IPS DF 4.7 (cell line): ENCODE measurements at regions not wholly inside any gene's neighbourhood (a gene's known extent, or its start where the extent isn't known, plus 50 kb on each side); places are given as distances from the start of the nearest gene placed in this dataset.

Experiments
- DNase-seq: peaks from one replicate; pipeline ENCODE4 v3.0.0-alpha.2; 2013; ENCODE audit warnings: low spot score; ENCODE audit errors: extremely low read depth

DNA sequence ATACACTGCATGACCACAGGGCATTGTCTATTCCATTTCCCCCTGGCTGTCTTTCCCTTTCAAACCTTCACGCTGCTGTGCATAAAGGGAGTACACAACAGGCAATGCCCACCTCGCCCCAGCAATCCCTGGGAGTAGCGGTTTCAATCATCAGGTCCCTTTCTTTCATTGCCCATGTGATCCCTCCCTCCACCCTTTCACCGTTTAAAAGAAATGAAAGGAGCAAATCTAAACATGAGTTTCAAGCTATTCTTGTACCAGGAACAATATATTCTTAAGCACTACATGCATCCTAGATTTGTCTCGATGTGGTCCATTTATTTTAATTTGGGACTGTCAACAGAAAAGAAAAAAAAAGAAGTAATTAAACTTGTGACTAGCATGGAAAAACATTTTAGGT is 123.4 kb upstream of the ARGLU1 start:
- DNase-seq, result no peak

DNA sequence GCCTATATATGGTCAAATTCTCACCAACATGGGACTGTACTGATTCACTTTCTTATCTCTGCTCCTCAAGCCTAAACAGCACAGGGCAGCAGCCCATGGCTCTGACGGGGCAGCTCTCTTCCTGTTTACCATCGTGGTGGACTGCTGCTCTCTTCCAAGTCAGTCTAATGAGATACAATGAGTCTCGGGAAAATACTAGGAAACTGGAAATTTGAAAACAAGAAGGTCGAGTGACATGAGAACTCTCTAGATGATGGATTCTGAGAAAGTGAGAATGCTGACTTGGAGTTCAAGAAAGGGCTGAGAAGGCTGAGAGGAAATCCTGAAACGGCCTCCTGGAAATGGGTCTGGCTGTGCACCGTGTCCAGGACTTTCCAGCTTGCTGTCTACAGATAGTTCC is 122.8 kb upstream of the ARGLU1 start:
- no peak for DNase-seq

DNA sequence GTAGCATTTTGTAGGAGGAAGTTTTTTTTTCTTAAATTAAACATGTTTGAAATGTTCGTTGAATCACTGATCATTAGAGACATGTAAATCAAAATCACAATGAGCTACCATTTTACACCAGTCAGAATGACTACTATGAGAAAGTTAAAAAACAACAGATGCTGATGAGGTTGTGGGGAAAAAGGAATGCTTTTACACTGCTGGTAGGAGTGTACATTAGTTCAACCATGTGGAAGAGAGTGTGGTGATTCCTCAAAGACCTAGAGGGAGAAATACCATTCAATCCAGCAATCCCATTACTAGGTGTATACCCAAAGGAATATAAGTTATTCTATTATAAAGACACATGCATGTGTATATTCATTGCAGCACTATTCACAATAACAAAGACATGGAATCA is 122.0 kb upstream of the ARGLU1 start:
- DNase-seq, result no peak

DNA sequence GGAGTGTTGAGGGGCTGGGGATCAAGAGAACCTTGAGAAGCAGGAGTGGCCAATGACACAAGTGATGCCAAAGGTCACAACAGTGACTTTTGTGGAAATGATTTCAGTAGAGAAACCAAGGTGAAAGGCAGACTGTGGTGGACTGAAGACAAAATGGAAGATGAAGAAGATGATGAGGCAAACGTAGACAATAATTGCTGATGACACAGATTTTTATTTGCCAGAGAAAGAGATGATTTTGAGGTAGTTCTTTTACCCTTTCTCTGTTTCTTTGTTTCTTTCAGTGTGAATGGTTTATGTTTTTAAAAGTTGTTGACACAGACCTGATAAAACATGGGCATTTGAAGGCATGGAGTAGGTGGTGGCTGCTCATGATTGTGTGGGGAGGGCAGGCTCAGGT is 121.0 kb upstream of the ARGLU1 start:
- DNase-seq, result no peak

DNA sequence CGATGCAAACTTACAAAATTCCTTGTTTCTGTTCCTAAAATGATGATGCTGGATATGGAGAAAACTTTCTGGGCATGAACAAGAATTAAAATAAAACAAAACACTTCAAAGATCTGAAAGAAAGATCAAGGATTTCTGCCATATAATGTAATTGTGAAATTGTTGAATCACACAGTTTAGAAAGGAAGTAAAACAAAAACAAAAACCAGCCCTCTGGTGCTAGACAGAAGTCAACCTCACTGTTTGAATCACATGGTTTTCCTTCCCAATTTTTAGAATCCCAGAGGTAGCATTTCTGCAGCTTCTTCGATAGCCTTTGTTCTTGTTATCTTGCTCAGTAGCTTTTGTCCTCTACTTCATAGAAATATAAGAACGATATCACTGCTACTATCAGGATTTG is 118.2 kb upstream of the ARGLU1 start:
- no peak for DNase-seq

DNA sequence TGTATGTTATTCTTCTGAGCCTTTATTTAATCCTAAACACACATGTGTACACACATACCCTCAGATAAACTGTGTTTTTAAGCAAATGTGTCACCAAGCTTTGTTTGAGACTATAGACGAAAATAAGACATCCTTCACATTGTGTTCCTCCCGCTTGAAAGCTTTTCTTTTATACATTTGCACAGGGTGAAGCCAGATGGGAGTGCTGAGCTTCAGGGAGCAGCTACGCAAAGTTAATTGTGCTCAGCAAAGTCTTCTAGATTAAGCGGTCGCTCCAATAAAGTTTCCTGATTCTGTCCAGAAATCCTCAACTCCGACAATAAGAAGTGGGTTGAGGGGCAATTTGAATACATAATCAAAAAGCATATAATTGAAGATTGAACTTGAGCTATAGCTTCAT is 117.2 kb upstream of the ARGLU1 start:
- no peak for DNase-seq

DNA sequence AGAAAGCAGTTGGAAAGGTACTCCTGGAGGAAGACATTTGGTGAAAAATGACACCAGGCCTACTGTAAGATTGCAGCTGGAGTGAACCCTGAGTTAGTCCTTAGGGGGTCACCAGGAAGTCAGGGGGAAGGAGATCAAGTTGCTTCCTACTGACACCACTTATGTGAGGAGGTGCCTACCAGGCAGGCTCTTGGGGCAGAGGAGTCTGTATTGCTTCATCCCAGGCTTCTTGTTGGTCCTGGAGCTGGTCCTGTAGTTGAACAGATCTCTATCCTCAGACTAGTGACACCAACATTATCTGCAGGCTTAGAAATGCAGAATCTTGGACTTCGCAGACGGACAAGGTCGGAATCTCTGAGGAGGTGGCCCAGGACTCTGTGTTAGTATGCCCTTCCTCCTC is 116.0 kb upstream of the ARGLU1 start:
- no peak for DNase-seq

DNA sequence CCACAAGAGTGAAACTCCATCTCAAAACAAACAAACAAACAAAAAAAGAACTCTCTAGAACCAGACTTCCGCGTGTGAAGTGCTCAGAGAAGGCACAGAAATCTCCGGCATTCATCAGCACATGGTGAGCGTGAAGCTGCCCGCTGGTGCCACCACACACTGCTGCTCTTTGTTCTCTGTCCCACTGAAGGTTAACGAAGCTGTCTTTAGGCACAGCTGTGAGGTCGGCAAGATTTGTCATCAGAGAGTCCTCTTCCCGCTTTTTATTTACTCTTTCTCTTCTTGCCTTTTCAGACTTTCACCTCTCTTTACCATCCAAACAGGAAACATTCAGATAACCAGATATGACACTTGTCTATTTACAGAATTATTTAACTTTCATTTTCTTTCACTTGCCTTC is 115.2 kb upstream of the ARGLU1 start:
- no peak for DNase-seq

DNA sequence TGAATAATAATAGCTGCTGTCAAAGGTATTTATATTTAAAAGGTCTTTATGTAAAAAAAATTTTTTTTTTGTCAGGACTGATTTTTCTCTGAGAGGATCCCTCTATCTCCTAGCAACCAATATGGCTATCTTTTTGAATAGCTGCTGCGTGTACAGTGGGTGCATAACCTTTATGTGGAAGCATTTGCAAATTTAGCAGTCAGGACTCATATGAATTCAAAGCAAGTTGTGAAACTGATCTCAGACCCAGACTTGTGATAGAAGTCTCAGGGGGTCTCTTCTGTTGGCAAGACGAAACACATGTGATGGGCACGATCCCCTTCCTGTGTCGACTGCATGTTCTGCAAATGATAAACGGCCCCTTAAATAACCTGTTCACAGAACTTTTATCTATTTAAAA is 114.1 kb upstream of the ARGLU1 start:
- DNase-seq, result no peak

DNA sequence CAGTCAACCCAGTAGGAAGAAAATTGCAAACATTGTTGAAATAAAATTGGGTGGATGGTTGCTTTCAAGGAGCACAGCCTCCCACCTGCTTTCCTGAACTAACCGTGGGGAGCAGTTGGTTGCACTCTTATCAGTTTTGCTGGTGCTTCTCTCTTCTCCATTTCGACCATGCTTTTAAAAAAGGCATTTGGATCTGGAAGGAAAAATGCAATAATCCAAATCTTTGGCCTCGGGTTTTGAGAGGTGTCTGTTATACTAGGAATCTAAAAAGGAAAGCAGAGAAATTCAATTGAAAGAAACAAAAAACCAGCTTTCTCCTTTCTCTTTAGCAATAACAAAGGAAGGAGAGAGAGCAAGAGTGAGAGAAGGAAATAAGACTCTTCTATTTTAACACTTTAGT is 113.6 kb upstream of the ARGLU1 start:
- no peak for DNase-seq

DNA sequence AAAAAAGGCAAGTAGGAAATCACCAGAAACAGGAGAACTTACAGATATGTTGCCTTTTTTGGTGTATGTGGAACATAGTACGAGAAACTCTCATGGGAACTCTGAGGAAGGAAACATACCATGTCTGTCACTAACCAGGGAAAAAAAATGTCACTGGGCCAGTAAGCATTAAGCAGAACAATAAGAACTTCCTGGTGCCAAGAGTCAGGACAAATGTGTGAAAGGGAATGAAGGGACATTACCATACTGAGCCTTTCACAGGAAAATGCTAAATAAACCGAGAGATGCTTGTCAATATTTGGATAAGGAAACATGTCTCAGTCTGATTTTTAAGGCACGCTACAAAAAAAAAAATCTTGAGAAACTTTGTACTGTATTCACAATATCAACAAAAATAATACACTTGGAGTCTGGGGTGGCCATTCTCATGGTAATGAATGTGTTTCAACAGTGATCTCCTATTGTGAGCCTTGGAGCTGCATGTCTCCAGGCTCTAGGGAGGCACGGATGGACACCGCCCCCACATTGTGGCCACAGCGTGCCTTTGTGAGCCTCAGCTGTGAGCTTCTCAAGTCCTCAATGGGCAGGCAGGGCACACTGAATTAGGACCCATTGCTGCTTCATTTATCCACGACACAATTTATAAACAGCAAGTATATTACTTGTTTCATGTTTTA is 113.0 kb upstream of the ARGLU1 start:
- DNase-seq, result peak; percentile 46

DNA sequence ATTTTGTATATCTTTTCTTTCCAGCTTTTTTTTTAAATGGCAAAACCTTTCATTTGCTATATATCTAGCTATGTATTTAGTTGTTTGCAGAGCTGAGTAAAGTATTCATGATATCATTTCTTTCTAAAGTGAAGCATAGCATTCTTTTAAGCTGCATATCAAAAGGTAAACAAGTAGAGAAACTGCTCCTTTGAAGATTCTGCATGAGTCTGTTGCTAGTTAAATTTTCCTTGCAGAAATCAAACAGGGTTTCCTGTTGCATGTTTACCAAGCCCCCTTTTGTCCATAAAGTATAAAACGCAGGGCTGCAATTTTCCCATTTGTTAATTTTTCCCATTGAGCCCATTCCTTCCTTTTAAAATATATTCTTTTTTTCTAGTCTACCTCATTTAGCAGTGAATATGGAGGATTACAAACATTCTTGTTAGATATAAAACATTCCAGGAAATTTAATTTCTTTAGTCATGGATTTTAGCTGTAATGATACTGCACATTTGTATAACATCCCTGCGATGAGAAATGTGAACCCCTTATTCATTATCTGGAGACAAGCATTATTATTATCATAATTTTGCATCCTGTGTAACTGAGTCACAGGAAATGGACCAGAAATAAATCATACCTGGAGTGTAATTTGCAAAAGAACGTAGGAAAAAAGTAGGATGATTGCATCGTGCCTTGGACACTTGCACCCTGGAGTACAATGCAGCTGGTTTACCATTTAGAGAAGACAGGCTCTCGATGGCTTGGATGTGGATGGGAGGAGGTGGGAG is 110.9 kb upstream of the ARGLU1 start:
- no peak for DNase-seq

DNA sequence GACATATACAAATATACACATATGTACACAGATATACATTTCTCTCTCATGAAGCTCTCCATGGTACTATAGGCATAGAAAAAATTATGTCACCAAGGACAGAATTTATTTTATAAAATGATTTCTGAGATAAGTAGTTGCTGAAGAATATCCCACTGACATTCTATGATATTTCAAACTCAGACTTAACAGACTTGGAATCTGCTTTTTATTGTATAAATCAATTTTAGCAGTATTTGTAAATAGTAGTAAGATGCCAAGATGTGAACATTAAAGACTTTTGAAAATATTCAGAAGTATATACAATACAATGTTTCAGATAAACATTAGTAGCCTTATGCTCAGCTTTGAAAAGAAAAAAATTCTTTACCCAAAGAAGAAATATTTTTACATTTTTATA is 107.4 kb upstream of the ARGLU1 start:
- no peak for DNase-seq

DNA sequence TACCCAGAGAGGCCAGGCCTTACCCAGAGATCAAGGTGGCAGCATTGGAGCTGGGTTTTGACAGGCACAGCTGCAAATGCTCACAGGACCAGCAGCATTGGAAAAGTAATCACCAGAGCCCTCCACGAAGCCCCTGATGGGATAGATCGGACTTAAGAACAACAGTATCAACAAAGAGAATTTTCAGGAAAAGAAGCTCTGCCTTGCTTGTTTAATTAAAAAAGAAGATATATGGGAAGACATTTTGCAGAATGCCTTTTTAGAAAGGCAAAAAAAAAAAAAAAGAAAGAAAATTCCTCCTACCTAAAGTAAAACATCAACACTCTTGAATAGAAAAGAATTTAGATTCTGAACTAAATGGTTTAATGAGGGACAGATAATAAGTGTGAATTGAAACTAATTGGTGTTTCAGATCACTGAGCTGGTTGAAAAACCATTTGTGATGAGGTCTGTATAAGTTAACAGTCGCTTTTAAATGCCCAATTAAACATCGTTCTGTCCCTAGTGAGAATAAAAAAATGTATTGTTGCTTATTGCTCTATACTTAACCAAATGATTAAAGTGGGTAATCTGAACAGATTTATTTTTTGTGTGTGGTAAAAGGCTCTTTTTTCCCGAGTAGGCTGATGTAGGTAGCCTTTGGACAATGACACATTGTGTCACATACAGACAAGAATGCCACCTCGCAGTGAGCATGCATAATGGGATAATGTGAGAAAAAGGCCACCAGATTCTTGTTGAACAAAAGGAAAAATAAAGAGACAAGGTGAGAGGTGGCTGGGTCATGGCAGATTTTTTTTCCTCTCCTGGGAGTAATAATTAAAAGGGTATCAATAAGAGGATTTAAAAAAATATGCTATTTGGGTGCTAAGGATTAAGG is 93.0 kb upstream of the ARGLU1 start:
- no peak for DNase-seq

DNA sequence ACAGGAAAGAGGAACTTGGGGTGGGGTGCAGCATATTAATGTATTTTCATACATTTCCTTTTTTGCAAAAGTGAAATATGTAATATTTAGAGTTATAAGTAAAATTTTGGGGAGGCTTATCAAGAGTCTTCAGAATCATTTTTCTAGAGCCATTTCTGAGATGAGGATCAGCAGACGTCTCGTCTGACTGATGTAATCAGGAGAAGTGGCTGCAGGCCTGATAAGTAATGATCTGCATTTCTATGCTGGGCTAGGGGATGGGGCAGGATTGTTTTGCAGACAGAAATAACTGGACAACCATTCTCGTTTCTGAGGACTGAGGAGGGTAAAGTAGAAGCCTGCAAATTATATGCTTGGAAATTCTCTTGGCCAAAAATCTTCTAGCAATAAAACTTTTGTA is 89.2 kb upstream of the ARGLU1 start:
- DNase-seq, result no peak

DNA sequence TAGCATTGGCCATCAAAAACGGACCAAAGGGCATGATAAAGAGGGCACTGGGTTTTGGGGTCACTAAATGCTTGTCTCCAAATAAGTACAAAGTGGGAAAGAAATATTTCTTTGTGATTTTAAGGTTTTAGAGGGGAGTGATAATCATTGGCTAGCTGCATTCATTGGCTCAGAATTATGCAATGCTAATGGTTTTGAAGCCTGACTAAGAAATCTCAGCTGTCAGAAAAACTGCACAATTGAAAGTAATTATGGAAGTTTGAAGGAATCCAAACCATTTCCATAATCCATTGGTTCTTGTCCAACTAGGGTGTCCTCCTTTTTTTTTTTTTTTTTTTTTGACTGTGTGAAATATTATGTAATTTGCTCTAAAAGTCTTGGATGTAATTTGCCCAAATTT is 88.2 kb upstream of the ARGLU1 start:
- DNase-seq, result no peak

DNA sequence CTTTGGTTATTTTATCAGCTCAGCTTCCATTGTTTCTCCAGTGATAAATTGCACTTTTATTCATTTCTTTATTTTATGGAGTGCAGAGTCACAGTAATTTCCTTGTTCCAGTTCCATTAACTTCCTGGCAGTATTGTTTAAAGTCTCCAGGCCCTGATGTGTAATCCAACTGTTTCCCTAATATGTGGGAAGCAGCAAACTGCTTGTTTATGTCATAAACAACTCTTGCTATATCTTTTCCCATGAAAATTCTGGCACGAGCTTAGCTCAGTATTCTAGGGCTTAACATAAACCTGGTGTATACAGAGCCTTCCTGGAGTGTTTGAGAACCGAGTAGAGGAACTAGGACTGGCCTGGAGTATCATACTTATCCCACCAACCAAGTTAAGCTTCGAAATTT is 83.5 kb upstream of the ARGLU1 start:
- DNase-seq, result no peak

DNA sequence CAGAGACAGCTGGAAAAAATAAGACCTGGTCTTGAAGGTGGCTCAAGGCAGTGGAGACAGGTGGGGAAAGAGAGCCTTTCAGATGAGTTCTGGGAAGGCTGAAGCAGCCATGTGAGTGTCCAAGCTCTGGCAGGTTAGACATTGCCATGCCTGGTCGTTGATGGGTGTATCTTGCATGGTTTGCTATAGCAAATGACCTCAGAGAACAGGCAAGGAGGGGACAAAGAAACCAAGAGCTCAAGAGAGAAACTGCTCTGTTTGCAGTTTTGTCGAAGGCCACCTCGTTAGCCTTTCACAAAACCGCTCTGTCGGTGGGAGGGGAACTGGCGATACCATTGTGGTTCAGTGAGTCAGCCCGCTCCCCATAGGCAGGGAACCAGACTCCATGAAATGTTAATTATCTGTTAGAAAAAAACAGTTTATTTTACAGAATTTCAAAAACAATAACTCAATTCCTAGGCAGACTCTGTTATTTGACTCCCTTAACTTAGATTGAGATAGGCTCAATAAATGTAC is 82.8 kb upstream of the ARGLU1 start:
- no peak for DNase-seq

DNA sequence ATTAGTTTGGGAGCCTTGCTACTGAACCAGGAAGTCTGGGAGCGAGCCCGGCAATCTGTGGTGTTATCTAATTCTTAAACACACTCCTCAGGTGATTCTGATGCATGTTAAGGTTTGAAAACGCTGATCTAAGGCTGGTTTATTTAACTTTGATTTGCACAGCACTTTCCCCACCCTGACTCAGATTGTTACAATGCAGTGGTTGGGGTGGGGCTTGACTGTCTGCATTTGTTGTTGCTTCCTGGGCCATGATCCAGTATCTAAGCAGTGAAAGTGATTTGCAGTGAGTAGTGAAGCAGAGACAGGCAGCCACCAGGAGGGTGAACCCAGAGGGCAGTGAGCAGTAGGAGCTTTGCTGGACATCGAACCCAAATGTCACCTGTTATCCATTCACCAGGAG is 81.6 kb upstream of the ARGLU1 start:
- DNase-seq, result no peak

DNA sequence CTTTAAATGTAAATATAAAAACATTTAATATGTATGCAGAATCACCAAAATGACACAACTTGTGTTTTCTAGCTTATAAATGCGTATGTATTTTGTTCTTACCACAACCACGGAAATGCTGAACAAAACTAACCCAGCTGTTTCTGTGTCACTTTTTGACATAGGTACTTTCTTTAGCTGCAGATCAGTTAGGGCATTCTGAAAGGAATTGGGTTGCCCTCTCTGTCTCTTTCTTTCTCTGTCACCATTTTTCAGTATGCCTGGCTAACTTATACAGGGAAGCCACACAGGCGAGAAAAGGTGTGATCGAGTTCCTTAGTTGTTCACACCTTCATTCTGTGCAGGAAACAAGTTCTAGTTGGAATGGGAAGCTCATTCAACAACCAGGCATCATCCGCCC is 72.6 kb upstream of the ARGLU1 start:
- no peak for DNase-seq

DNA sequence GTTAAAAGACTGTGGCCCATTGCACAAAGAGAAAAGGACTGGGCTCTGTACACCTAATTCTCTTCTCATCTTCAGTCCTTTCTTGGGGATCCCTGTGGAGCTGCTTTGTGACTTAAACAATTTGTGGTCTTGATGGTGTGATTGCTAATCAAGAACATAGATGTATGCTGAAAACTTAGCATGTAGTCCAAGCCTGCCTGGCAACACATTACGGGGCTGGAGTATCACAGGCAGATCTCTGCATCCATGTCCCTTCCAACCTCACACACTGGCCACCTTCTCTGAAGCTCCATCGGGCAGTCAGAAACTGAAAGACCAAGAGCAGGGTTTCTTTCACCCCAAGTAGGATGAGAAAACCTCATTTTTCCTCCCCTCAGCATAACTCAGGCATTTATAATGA is 69.6 kb upstream of the ARGLU1 start:
- DNase-seq, result no peak

DNA sequence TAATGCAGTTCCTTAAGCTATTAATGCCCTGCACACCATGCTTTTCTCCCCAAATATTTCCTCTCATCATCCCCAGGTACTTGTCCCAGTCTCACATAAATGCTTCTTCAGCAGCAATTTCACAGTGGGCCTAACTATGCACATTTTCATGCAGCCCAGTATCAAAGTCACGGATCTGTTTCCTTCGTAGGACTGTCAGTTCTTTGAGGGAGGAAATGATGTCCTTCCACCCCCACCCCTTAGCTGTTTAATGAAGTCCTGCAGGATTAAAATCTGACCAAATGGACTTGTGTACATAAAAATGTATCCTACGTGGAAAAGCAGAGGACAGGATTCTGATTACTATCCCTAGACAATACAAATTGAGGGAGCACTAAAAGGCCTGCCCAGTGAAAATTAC is 68.6 kb upstream of the ARGLU1 start:
- DNase-seq, result no peak
